Tibial nerve (tissue), 4 donors: ENCODE measurements at regions not wholly inside any gene's neighbourhood (a gene's known extent, or its start where the extent isn't known, plus 50 kb on each side); places are given as distances from the start of the nearest gene placed in this dataset.

Experiments
- CTCF ChIP-seq, 5 experiments: fragments of 200-600 bp in 3 of 5; fragments of 450-650 bp in 2 of 5; sonication (generic) in 3 of 5; IDR thresholded peaks; one replicate each; pipeline ENCODE4 v1.5.1; 2016 to 2019; ENCODE audit warnings: antibody characterized with exemption in 5 of 5, mild to moderate bottlenecking in 3 of 5, moderate library complexity in 2 of 5
- EP300 ChIP-seq, 2 donors: sonication (generic); formaldehyde crosslinking; IDR thresholded peaks; one replicate each; pipeline ENCODE4 v1.6.1; 2017; ENCODE audit warnings: antibody characterized with exemption in 2 of 2, mild to moderate bottlenecking in 1 of 2
- POLR2A ChIP-seq, 2 donors: fragments of 450-650 bp; IDR thresholded peaks; one replicate each; pipeline ENCODE4 v1.6.1; 2017; ENCODE audit warnings: antibody characterized with exemption in 2 of 2, mild to moderate bottlenecking in 2 of 2, moderate library complexity in 2 of 2

- TF ChIP-seq CTCF (IDR thresholded peaks at IDR 0.05) (no peak), POLR2A (IDR thresholded peaks at IDR 0.05) (no peak), EP300 (IDR thresholded peaks at IDR 0.05) (no peak)
Measured at GRCh38 chr12:20127413-20127812, 240.9 kb upstream of the PDE3A start.
